ENCODE measurements at regions not wholly inside any gene's neighbourhood (a gene's known extent, or its start where the extent isn't known, plus 50 kb on each side); places are given as distances from the start of the nearest gene placed in this dataset.
"Not testable (repeated sequence)": the region's sequence is repeated elsewhere in the genome, so short reads cannot be mapped to it uniquely, and the experiment has no call there.

DNA sequence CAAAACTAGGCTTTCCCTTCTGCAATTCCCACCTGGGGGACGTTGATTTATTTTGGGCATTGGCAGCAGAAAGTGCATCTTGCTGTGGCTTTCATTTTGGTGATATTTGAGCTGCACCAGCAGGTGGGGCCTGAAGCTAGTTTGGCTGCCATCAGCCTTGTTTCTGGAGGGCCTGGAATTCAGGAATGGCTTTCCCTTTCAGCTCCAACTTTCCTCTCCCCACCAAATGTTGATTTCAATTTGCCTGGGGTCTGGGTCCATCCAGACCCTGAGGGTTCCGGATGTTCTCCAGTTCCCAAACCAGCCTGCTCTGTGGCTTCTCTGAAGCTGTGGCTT is 640.4 kb downstream of the TYW1 start:
- no peaks in the 10 kb centered on the region for H3K9me3 ChIP-seq
- no peak overlapping the region for H3K27ac ChIP-seq
- ATAC-seq (no peak), DNase-seq (no peak)
- intact Hi-C loops (cut with DNase I) = no loop called here
- H3K27me3 ChIP-seq = no peaks in the 10 kb centered on the region
- no peaks in the 10 kb centered on the region for H3K4me1 ChIP-seq
- no peaks in the 10 kb centered on the region for H3K36me3 ChIP-seq
- TF ChIP-seq, protein P1, sequence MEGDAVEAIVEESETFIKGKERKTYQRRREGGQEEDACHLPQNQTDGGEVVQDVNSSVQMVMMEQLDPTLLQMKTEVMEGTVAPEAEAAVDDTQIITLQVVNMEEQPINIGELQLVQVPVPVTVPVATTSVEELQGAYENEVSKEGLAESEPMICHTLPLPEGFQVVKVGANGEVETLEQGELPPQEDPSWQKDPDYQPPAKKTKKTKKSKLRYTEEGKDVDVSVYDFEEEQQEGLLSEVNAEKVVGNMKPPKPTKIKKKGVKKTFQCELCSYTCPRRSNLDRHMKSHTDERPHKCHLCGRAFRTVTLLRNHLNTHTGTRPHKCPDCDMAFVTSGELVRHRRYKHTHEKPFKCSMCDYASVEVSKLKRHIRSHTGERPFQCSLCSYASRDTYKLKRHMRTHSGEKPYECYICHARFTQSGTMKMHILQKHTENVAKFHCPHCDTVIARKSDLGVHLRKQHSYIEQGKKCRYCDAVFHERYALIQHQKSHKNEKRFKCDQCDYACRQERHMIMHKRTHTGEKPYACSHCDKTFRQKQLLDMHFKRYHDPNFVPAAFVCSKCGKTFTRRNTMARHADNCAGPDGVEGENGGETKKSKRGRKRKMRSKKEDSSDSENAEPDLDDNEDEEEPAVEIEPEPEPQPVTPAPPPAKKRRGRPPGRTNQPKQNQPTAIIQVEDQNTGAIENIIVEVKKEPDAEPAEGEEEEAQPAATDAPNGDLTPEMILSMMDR (IDR thresholded peaks at IDR 0.05) = no peak
- H3K4me3 ChIP-seq = no peak overlapping the region

DNA sequence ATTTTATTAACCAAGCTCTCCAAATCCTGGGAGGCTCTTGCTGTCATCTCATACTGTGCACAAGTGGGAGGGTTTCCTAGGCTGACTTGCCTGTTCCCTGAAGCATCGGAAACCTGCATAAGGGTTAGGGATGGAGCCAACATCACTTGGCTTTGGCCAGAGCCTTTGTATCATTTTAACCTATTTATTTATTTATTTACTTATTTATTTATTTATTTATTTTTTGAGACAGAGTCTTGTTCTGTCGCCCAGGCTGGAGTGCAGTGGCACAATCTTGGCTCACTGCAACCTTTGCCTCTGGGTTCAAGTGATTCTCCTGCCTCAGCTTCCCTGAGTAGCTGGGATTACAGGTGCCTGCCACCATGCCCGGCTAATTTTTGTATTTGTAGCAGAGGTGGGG is 645.9 kb downstream of the TYW1 start:
- H3K9me3 ChIP-seq; H3K36me3 ChIP-seq; H3K27ac ChIP-seq; H3K27me3 ChIP-seq; H3K4me1 ChIP-seq; intact Hi-C loops (cut with DNase I); H3K4me3 ChIP-seq; ATAC-seq; DNase-seq: not testable (repeated sequence)

DNA sequence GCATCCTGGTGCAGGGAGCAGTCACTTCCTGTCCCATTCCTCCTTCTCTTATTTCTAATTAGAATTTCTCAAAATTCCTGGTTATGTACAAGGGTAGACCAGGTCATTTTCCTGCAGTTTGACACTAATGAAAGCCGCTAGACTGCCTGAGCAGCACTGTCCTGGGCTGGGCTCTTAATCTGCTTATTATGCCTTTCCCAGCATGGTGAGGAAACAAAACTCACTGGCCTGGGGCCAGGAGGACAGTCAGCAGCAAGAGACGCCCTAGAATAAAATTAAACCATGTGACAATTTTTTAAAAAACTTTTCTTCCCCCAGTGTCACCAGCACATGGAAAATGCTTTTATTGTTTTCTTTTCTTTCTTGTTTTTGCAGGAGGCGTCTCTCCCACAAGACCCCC is 647.5 kb downstream of the TYW1 start:
- Histone ChIP-seq H3K27ac (no peak overlapping the region), H3K36me3 (no peaks in the 10 kb centered on the region), H3K4me1 (no peaks in the 10 kb centered on the region), H3K4me3 (no peak overlapping the region), H3K9me3 (peaks cover 0 to 2% of the 10 kb centered on the region in 2 donors), H3K27me3 (no peaks in the 10 kb centered on the region)
- intact Hi-C loops (cut with DNase I) = no loop called here
- DNase-seq (peak in 1 of 4 donors; percentile 67), ATAC-seq (no peak)
- TF ChIP-seq, protein P1 (IDR thresholded peaks at IDR 0.05) = no peak

DNA sequence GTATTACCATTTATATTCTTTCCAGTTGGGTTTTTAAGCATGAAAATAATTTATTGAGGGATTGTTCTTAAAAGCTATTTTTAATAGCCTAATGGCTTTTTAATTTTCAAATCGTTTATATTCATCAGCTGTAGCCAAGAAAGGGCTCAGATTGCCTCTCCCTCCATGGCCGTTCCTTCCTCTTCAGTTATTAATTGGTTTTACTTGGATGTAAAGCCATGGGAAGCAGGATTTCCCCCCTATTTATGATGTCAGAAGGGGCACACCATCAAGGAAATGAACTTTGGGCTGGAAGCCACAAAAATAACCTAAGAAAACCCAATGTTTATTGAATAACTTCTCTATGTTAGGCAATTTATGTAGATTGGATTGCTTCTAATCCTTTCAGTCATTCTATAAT is 656.3 kb downstream of the TYW1 start:
- H3K4me1 ChIP-seq = no peaks in the 10 kb centered on the region
- intact Hi-C loops (cut with DNase I) = no loop called here
- TF ChIP-seq, protein P1 (IDR thresholded peaks at IDR 0.05) = no peak
- no peaks in the 10 kb centered on the region for H3K9me3 ChIP-seq
- H3K27ac ChIP-seq = no peak overlapping the region
- DNase-seq (peak in 2 of 4 donors; percentile 52 to 65), ATAC-seq (no peak)
- no peaks in the 10 kb centered on the region for H3K36me3 ChIP-seq
- H3K27me3 ChIP-seq = no peaks in the 10 kb centered on the region
- H3K4me3 ChIP-seq = no peak overlapping the region

DNA sequence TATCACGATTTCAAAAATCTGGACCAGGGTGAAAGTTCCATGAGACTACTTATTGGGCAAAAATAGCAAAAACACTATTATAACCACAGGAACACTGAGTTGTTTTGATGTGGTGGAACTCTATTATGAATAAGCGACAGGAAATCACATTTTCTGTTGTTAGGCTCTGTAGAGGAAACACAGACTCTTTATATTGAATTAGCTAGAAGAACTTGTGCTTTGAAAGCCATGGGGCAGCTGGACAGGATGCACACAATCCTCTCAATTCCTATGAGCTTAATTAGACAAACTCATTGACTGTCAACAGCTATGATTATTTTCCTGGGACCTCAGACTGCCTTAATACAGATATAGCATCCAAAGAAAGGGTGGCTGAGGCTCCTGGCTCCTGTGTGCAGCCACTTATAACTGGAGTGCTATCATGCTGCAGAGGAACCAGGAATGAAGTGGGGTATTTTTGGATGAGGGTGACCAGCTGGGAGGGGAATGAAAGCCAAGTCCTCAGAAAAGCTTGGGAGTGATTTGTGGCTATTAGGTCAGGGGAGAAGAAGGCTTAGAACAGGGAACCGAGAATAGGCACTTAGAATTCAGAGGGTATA is 657.3 kb downstream of the TYW1 start:
- DNase-seq (no peak), ATAC-seq (peak; percentile 33)
- intact Hi-C loops (cut with DNase I) = no loop called here
- H3K27me3 ChIP-seq = no peaks in the 10 kb centered on the region
- no peaks in the 10 kb centered on the region for H3K36me3 ChIP-seq
- no peaks in the 10 kb centered on the region for H3K4me1 ChIP-seq
- no peak overlapping the region for H3K27ac ChIP-seq
- H3K9me3 ChIP-seq = no peaks in the 10 kb centered on the region
- TF ChIP-seq, protein P1 (IDR thresholded peaks at IDR 0.05) = no peak
- no peak overlapping the region for H3K4me3 ChIP-seq

DNA sequence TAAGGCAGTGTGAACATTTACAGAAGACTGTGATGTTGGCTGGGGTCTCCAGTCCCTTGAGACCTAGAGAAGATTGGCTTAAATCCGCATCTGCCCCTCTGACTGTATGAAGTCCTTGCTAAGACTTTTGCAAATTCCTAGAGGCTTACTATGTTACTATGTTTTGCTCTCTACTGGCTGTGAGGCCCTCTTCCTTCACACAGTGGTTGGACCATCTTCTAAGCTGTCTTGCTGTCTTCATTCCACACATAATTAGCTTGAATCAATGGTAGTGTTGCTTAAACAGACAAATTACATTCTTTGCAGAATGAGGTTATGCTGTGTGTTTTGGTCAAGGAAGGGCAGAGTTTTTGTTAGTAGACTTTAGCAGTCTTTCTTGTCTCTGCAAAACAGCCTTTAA is 658.0 kb downstream of the TYW1 start:
- no peak overlapping the region for H3K27ac ChIP-seq
- H3K36me3 ChIP-seq = no peaks in the 10 kb centered on the region
- TF ChIP-seq, protein P1 (IDR thresholded peaks at IDR 0.05) = no peak
- intact Hi-C loops (cut with DNase I) = no loop called here
- DNase-seq = peak in 2 of 4 donors; percentile 57 to 77
- no peaks in the 10 kb centered on the region for H3K9me3 ChIP-seq
- H3K4me3 ChIP-seq = no peak overlapping the region
- H3K4me1 ChIP-seq = no peaks in the 10 kb centered on the region
- ATAC-seq = peak; percentile 82
- no peaks in the 10 kb centered on the region for H3K27me3 ChIP-seq
